ENCODE measurements at regions not wholly inside any gene's neighbourhood (a gene's known extent, or its start where the extent isn't known, plus 50 kb on each side); places are given as distances from the start of the nearest gene placed in this dataset.

DNA sequence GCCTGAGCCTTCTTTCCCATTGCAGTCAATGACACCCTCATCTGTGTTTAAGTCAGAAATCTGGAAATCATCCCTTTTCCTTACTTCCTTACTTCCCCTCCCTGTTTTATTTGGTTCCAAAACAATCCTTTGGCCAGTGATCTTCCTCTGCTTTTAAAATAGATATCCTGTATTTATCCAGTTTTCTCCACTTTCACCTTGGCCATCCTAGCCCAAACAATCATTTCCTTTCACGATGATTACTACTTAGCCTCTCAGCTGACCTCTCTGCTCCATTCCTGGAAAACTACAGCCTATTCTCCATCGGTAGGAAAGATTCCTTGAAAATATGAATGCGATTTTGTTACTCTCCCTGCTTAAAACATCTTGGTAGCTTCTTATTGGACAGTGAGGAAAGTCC lies 565.4 kb downstream of the TLR4 start:
- TF ChIP-seq, protein P1, sequence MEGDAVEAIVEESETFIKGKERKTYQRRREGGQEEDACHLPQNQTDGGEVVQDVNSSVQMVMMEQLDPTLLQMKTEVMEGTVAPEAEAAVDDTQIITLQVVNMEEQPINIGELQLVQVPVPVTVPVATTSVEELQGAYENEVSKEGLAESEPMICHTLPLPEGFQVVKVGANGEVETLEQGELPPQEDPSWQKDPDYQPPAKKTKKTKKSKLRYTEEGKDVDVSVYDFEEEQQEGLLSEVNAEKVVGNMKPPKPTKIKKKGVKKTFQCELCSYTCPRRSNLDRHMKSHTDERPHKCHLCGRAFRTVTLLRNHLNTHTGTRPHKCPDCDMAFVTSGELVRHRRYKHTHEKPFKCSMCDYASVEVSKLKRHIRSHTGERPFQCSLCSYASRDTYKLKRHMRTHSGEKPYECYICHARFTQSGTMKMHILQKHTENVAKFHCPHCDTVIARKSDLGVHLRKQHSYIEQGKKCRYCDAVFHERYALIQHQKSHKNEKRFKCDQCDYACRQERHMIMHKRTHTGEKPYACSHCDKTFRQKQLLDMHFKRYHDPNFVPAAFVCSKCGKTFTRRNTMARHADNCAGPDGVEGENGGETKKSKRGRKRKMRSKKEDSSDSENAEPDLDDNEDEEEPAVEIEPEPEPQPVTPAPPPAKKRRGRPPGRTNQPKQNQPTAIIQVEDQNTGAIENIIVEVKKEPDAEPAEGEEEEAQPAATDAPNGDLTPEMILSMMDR (IDR thresholded peaks at IDR 0.05): no peak
- no peak for TF ChIP-seq POLR2A (IDR thresholded peaks at IDR 0.05)
